ENCODE measurements at regions not wholly inside any gene's neighbourhood (a gene's known extent, or its start where the extent isn't known, plus 50 kb on each side); places are given as distances from the start of the nearest gene placed in this dataset.

GRCh38 chr10:88023676-88024075 lies 160.3 kb downstream of the PTEN start:
- no peak for DNase-seq

GRCh38 chr10:88026031-88026430 lies 162.6 kb downstream of the PTEN start:
- DNase-seq, result no peak

- no peak for DNase-seq
Measured at GRCh38 chr10:88027570-88027969, 164.1 kb downstream of the PTEN start.

- no peak for DNase-seq
Measured at GRCh38 chr10:88028072-88028471, 164.6 kb downstream of the PTEN start.

- no peak for DNase-seq
Measured at GRCh38 chr10:88028654-88029053, 165.2 kb downstream of the PTEN start.

- DNase-seq, result no peak
Measured at GRCh38 chr10:88032566-88032965, 169.1 kb downstream of the PTEN start.

- no peak for DNase-seq
Measured at GRCh38 chr10:88033385-88033784, 170.0 kb downstream of the PTEN start.

- no peak for DNase-seq
Measured at GRCh38 chr10:88033793-88034192, 170.4 kb downstream of the PTEN start.

GRCh38 chr10:88036126-88036525 lies 172.7 kb downstream of the PTEN start:
- no peak for DNase-seq

GRCh38 chr10:88037623-88038022 lies 174.2 kb downstream of the PTEN start:
- DNase-seq, result no peak

- DNase-seq, result no peak
Measured at GRCh38 chr10:88038268-88038667, 174.8 kb downstream of the PTEN start.

- DNase-seq, result no peak
Measured at GRCh38 chr10:88039496-88040200, 176.2 kb downstream of the PTEN start.

- DNase-seq, result no peak
Measured at GRCh38 chr10:88041243-88042159, 178.1 kb downstream of the PTEN start.

GRCh38 chr10:88042160-88043100 lies 179.0 kb downstream of the PTEN start:
- DNase-seq, result no peak

- no peak for DNase-seq
Measured at GRCh38 chr10:88045096-88045495, 181.7 kb downstream of the PTEN start.

- no peak for DNase-seq
Measured at GRCh38 chr10:88045656-88046415, 182.4 kb downstream of the PTEN start.

- no peak for DNase-seq
Measured at GRCh38 chr10:88047579-88047978, 184.2 kb downstream of the PTEN start.

GRCh38 chr10:88048312-88048711 lies 184.9 kb downstream of the PTEN start:
- no peak for DNase-seq

- no peak for DNase-seq
Measured at GRCh38 chr10:88049204-88049603, 185.8 kb downstream of the PTEN start.

GRCh38 chr10:88057720-88058119 lies 194.3 kb downstream of the PTEN start:
- no peak for DNase-seq

- no peak for DNase-seq
Measured at GRCh38 chr10:88058750-88059149, 195.3 kb downstream of the PTEN start.

- no peak for DNase-seq
Measured at GRCh38 chr10:88059190-88059589, 195.8 kb downstream of the PTEN start.
